NCI-H526 treated with DMSO at 0.1 percent for 48 hours (cell line): ENCODE measurements at regions not wholly inside any gene's neighbourhood (a gene's known extent, or its start where the extent isn't known, plus 50 kb on each side); places are given as distances from the start of the nearest gene placed in this dataset.

Experiments
- DNase-seq: peaks from one replicate; lab custom pipeline; 2025; lab: John Stamatoyannopoulos, UW

GRCh38 chr13:40505196-40505595, 161.2 kb downstream of the FOXO1 start:
- DNase-seq = no peak
